Activated CD8-positive, alpha-beta T cell treated with anti-CD3 and anti-CD28 coated beads for 36 hours (primary cell): ENCODE measurements at regions not wholly inside any gene's neighbourhood (a gene's known extent, or its start where the extent isn't known, plus 50 kb on each side); places are given as distances from the start of the nearest gene placed in this dataset.

Experiments
- ATAC-seq: fragments of 200-7000 bp; cut with Tn5 transposase; one replicate; pipeline ENCODE4 v1.10.0; 2021; ENCODE audit warnings: mild to moderate bottlenecking, moderate library complexity
- CTCF ChIA-PET: fragments of 350-600 bp; sonication (Branson Sonifier 250); formaldehyde crosslinking; loops from one replicate; lab custom pipeline; 2021; ENCODE audit warnings: antibody characterized with exemption; lab: Charles Lee
- POLR2A ChIA-PET: fragments of 350-600 bp; sonication (Branson Sonifier 250); formaldehyde crosslinking; loops from one replicate; lab custom pipeline; 2021; ENCODE audit warnings: antibody characterized with exemption; lab: Charles Lee
- DNase-seq: peaks from one replicate; pipeline ENCODE4 v3.0.0-alpha.2; 2020
- H3K27ac Mint-ChIP-seq: one replicate; pipeline ENCODE4 v1.8.0; 2021; ENCODE audit warnings: mild to moderate bottlenecking, mixed read lengths
- H3K27me3 Mint-ChIP-seq: one replicate; pipeline ENCODE4 v1.8.0; 2021; ENCODE audit warnings: mixed read lengths
- H3K36me3 Mint-ChIP-seq: one replicate; pipeline ENCODE4 v1.8.0; 2021; ENCODE audit warnings: low read depth, mixed read lengths
- H3K4me1 Mint-ChIP-seq: one replicate; pipeline ENCODE4 v1.8.0; 2021; ENCODE audit warnings: low read depth, mixed read lengths
- H3K4me3 Mint-ChIP-seq: one replicate; pipeline ENCODE4 v1.8.0; 2021; ENCODE audit warnings: mild to moderate bottlenecking, moderate library complexity, mixed read lengths
- H3K9me3 Mint-ChIP-seq: one replicate; pipeline ENCODE4 v1.8.0; 2021; ENCODE audit warnings: mixed read lengths
- intact Hi-C: fragments of 100-400 bp; cut with micrococcal nuclease; formaldehyde crosslinking; loops from one replicate; pipeline ENCODE4 v1.10.0; 2022
- TF ChIP-seq, protein P1 (sequence below): fragments of 200-600 bp; IDR thresholded peaks from one replicate; pipeline ENCODE4 v1.8.0; 2022; ENCODE audit warnings: antibody characterized with exemption, mild to moderate bottlenecking

DNA sequence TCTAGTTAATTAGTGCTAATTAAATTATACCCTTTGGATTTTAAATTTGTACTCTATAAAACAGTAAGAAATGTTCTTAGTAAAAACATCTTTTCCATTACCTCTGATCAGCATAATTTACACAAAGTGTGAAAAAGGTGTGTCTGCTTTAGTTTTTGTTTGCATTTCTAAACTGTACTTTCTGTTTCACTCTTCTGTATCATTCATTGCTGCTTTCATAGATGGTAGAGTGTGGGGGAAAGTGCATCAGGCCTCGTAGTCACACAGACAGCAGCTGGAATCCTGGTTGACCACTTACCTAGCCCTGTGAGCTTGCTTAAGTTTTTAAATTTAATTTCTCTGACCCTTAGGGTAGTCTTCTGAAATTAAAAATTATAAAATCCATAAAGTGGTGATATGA lies 275.4 kb upstream of the PITX2 start:
- intact Hi-C loops: no loop called here
- peaks cover 1% of the 10 kb centered on the region for H3K27me3 Mint-ChIP-seq
- POLR2A ChIA-PET: no interaction called here
- no peaks in the 10 kb centered on the region for H3K4me1 Mint-ChIP-seq
- CTCF ChIA-PET: no interaction called here
- DNase-seq: no peak
- no peak overlapping the region for H3K4me3 Mint-ChIP-seq
- TF ChIP-seq, protein P1, sequence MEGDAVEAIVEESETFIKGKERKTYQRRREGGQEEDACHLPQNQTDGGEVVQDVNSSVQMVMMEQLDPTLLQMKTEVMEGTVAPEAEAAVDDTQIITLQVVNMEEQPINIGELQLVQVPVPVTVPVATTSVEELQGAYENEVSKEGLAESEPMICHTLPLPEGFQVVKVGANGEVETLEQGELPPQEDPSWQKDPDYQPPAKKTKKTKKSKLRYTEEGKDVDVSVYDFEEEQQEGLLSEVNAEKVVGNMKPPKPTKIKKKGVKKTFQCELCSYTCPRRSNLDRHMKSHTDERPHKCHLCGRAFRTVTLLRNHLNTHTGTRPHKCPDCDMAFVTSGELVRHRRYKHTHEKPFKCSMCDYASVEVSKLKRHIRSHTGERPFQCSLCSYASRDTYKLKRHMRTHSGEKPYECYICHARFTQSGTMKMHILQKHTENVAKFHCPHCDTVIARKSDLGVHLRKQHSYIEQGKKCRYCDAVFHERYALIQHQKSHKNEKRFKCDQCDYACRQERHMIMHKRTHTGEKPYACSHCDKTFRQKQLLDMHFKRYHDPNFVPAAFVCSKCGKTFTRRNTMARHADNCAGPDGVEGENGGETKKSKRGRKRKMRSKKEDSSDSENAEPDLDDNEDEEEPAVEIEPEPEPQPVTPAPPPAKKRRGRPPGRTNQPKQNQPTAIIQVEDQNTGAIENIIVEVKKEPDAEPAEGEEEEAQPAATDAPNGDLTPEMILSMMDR: no peak
- H3K27ac Mint-ChIP-seq: no peak overlapping the region
- no peaks in the 10 kb centered on the region for H3K36me3 Mint-ChIP-seq
- ATAC-seq: no peak
- H3K9me3 Mint-ChIP-seq: peaks cover 3% of the 10 kb centered on the region

DNA sequence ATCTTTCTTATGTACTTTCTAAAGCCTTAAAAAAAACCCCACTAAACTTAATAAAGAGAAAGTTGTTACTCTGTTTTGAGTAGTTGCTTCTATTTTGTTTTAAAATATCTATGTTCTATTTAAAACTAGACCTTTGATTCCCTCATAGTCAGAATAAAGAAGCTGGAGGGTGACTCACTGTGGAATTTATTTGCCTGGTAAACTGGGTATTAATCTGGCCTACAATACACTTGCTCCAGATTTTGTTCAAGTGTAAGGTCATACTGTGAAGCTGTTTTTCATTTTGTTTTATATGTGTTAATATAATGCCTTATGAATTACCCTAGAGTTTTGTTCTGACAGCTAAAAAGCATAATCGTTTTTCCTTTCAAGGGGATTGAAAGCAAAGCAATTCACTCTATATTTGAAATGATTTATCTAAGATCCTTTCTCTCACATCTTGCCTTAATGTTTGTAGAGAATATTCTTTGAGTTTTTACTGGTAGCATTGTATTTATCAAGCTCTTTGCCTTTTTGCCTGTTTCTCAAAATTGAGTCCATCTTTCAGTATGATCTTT lies 277.4 kb upstream of the PITX2 start:
- ChIA-PET CTCF (no interaction called here), POLR2A (no interaction called here)
- DNase-seq: no peak
- H3K4me3 Mint-ChIP-seq: no peak overlapping the region
- TF ChIP-seq, protein P1: no peak
- no peak overlapping the region for H3K27ac Mint-ChIP-seq
- H3K4me1 Mint-ChIP-seq: no peaks in the 10 kb centered on the region
- ATAC-seq: no peak
- intact Hi-C loops: no loop called here
- H3K9me3 Mint-ChIP-seq: peaks cover 3% of the 10 kb centered on the region
- H3K27me3 Mint-ChIP-seq: peaks cover 1% of the 10 kb centered on the region
- H3K36me3 Mint-ChIP-seq: no peaks in the 10 kb centered on the region

DNA sequence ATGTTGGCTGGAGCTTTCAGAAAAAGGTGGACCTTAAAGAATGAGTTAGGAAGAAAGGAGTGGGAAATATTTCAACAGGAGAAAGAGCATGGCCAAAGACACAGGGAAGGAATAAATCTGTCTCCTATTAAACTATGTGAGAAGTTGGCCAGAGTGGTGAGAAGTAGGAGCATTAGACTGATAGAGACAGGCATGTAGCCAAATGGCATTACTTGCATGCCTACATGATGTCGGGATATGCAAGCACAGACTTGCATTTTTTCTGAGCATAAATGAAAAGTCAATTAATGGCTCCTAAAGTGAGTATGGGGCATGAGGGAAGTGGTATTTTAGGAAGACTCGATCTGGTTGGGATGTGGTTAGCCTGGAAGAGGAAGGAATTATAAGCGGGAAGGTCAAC lies 279.6 kb upstream of the PITX2 start:
- Mint-ChIP-seq H3K4me3 (no peak overlapping the region), H3K27ac (no peak overlapping the region), H3K9me3 (peaks cover 4% of the 10 kb centered on the region), H3K4me1 (no peaks in the 10 kb centered on the region), H3K36me3 (no peaks in the 10 kb centered on the region), H3K27me3 (peaks cover 1% of the 10 kb centered on the region)
- TF ChIP-seq, protein P1: no peak
- intact Hi-C loops: no loop called here
- POLR2A ChIA-PET: no interaction called here
- ATAC-seq: no peak
- CTCF ChIA-PET: no interaction called here
- no peak for DNase-seq

DNA sequence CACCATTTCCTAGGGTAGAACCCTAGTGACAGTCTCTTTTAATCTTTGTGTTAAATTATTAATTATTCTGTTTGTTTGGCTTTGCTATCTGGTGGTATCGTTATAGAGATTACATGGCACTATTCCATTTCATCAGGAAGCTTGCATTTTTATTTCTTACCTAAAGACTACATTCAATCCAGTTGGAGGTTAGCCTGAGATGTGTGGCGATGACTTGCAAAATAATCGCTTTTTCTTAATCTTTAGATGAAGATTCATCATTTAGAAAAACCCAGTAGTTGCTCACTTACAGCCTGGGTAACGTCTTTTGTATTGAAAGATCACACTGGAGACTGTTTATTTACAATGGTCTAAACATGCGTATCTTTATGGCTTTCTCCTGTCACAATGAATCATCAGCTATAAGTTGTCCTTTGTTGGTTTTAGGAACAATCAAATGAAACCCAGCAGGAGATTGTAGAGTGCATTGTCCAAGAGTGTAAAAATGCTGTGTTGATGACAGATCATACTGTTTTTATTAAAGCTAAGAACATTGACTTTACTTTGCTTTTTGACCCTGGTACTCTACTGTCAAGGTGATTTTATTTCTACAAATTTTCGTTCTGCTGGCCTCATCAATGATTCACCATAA lies 281.7 kb upstream of the PITX2 start:
- Mint-ChIP-seq H3K27me3 (peaks cover 1% of the 10 kb centered on the region), H3K27ac (no peak overlapping the region), H3K36me3 (no peaks in the 10 kb centered on the region), H3K9me3 (peaks cover 2% of the 10 kb centered on the region), H3K4me1 (no peaks in the 10 kb centered on the region), H3K4me3 (no peak overlapping the region)
- POLR2A ChIA-PET: no interaction called here
- no peak for ATAC-seq
- intact Hi-C loops: no loop called here
- no peak for DNase-seq
- TF ChIP-seq, protein P1: no peak
- CTCF ChIA-PET: no interaction called here

DNA sequence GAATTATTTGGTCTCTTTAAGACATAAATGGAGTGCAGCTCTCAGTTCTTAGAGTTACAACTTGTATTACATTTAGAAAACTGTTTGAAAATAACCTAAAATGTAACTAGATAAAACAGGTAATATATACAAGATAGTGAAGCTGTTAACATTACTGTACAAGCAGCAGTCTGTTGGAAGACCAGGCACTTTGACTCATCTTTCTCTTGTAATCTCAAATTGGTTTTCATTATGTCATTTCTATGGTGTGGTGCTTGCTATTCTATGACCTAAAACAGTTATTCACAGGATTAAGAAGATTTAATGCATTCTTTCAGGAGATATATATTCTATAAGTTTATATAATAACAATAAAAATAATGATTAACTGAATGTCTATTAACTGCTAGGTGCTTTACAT lies 282.5 kb upstream of the PITX2 start:
- ChIA-PET POLR2A (no interaction called here), CTCF (no interaction called here)
- TF ChIP-seq, protein P1: no peak
- H3K4me3 Mint-ChIP-seq: no peak overlapping the region
- peaks cover 1% of the 10 kb centered on the region for H3K27me3 Mint-ChIP-seq
- DNase-seq (no peak), ATAC-seq (no peak)
- H3K4me1 Mint-ChIP-seq: no peaks in the 10 kb centered on the region
- H3K36me3 Mint-ChIP-seq: no peaks in the 10 kb centered on the region
- H3K27ac Mint-ChIP-seq: no peak overlapping the region
- H3K9me3 Mint-ChIP-seq: peaks cover 3% of the 10 kb centered on the region
- intact Hi-C loops: no loop called here
